Psoas muscle (tissue), 7 donors: ENCODE measurements at regions not wholly inside any gene's neighbourhood (a gene's known extent, or its start where the extent isn't known, plus 50 kb on each side); places are given as distances from the start of the nearest gene placed in this dataset.

Experiments
- ATAC-seq, 4 donors: fragments of 200-7000 bp; cut with Tn5 transposase; one replicate each; pipeline ENCODE4 v1.9.1; 2020; ENCODE audit warnings: moderate library complexity in 3 of 4, mild to moderate bottlenecking in 2 of 4
- DNase-seq, 2 donors: peaks; one replicate each; pipeline ENCODE4 v3.0.0-alpha.2; 2020
- H3K27ac ChIP-seq: fragments of 200-600 bp; one replicate; pipeline ENCODE4 v1.8.0; 2022
- H3K27me3 ChIP-seq, 3 donors: fragments of 200-600 bp in 1 of 3; one replicate each; pipeline versions ENCODE4 v1.6.1 to v1.8.0; 2013 to 2022; ENCODE audit warnings: low read length in 2 of 3, mild to moderate bottlenecking in 2 of 3, moderate library complexity in 1 of 3; ENCODE audit not compliant: insufficient read depth in 3 of 3
- H3K36me3 ChIP-seq, 2 donors: fragments of 200-600 bp in 1 of 2; one replicate each; pipeline versions ENCODE4 v1.6.1 to v1.8.0; 2013 to 2022; ENCODE audit warnings: low read depth in 1 of 2, mild to moderate bottlenecking in 1 of 2, moderate library complexity in 1 of 2; ENCODE audit not compliant: insufficient read depth in 1 of 2
- H3K4me1 ChIP-seq: fragments of 200-600 bp; one replicate; pipeline ENCODE4 v1.8.0; 2022
- H3K4me3 ChIP-seq: fragments of 200-600 bp; one replicate; pipeline ENCODE4 v1.8.0; 2022; ENCODE audit warnings: mild to moderate bottlenecking
- H3K9me3 ChIP-seq: fragments of 200-600 bp; one replicate; pipeline ENCODE4 v1.8.0; 2022
- WGBS, 3 donors: extraction: QIAGEN DNeasy Blood & Tissue Kit; methylation state at CpG; one replicate each; pipeline versions ENCODE4 v1.1.6 to v1.1.7; 2013; 5-methylcytosine and 5-hydroxymethylcytosine counted together
- intact Hi-C, 2 donors: fragments of 100-400 bp; cut with DNase I; formaldehyde crosslinking; loops; one replicate each; pipeline versions ENCODE4 v1.11.0 to v1.14.2; 2022
- TF ChIP-seq, protein P1 (sequence below): fragments of 200-600 bp; IDR thresholded peaks from one replicate; pipeline ENCODE4 v1.8.0; 2022; ENCODE audit warnings: antibody characterized with exemption
- donor health status: healthy with polysubstance abuse.
- donor health status: DM: no; HTN: no; CAD: no; lungs with moderate emphysema.
- donor health status: Bipolar disorder and iron deficiency.
- donor health status: healthy.
- donor health status: DM: yes; HTN: yes; CAD: no.
- donor health status: DM: no; HTN: no; CAD: no.
- donor health status: DM: yes; HTN: yes; CAD: no.

DNA sequence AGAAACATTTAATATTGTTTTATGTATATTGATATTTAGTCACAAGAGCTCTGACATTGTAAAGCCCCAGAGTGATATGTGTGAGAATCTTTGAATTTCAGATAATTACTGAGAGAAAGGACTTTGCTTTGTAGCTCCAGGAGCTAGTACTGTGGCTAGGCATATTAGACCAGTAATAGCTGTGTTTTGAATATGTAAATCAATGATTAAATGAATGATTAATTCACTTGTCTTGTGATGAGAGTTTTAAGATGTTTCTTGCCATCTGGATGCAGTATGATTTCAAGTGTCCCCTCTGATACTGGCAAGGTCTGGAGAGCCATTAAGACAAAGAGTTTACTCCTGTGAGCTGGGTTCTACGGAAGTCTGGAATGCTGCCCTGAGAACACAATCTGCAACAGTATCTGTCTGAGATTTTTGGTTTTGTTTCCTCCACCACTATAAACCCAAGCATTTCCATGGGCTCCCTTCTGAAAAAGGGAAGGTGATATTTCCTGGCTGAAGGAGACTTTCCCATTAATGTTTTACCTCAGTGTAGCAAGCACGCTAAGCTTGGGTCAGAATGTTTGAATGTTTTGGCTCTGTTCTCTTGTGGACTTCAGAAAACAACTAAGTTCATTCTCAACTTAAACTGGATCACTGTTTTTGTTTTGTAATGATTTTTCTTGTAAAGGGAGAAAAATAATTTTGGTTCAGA is 61.3 kb upstream of the BICC1 start:
- H3K27me3 ChIP-seq, result no peaks in the 10 kb centered on the region
- no peaks in the 10 kb centered on the region for H3K9me3 ChIP-seq
- no peaks in the 10 kb centered on the region for H3K36me3 ChIP-seq
- intact Hi-C loops, result no loop called here
- no peak overlapping the region for H3K4me3 ChIP-seq
- no peak for ATAC-seq
- no peaks in the 10 kb centered on the region for H3K4me1 ChIP-seq
- H3K27ac ChIP-seq, result no peak overlapping the region
- TF ChIP-seq, protein P1, sequence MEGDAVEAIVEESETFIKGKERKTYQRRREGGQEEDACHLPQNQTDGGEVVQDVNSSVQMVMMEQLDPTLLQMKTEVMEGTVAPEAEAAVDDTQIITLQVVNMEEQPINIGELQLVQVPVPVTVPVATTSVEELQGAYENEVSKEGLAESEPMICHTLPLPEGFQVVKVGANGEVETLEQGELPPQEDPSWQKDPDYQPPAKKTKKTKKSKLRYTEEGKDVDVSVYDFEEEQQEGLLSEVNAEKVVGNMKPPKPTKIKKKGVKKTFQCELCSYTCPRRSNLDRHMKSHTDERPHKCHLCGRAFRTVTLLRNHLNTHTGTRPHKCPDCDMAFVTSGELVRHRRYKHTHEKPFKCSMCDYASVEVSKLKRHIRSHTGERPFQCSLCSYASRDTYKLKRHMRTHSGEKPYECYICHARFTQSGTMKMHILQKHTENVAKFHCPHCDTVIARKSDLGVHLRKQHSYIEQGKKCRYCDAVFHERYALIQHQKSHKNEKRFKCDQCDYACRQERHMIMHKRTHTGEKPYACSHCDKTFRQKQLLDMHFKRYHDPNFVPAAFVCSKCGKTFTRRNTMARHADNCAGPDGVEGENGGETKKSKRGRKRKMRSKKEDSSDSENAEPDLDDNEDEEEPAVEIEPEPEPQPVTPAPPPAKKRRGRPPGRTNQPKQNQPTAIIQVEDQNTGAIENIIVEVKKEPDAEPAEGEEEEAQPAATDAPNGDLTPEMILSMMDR, result no peak
- 20 to 54% (median 26%) methylated on average over 2 of the region's 2 CpGs for WGBS, 3 donors
- no peak for DNase-seq

DNA sequence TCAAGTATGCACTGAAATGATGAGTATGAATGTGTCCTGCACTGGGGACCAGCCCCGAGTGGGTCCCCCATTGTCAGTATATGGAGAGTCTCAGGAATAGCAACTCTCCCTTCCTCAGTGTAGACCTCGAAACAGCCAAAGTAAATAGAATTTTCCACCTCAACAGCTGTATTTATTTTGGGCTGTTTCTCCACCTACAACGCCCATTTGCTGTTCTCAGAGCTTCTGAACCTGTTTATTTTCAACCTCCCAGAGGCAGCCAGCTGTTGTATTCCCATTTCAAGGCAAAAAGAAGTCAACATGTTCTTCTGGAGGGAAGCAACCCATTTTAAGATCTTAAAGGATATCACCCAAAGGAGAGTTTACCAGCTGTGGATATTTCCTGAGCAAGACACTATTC is 59.6 kb upstream of the BICC1 start:
- no peak overlapping the region for H3K4me3 ChIP-seq
- no peak overlapping the region for H3K27ac ChIP-seq
- TF ChIP-seq, protein P1, result no peak
- intact Hi-C loops, result no loop called here
- DNase-seq, result no peak
- no peaks in the 10 kb centered on the region for H3K4me1 ChIP-seq
- WGBS, 3 donors, result 49 to 59% (median 49%) methylated on average over 3 of the region's 3 CpGs
- H3K9me3 ChIP-seq, result no peaks in the 10 kb centered on the region
- no peaks in the 10 kb centered on the region for H3K27me3 ChIP-seq
- no peaks in the 10 kb centered on the region for H3K36me3 ChIP-seq
- ATAC-seq, result no peak

DNA sequence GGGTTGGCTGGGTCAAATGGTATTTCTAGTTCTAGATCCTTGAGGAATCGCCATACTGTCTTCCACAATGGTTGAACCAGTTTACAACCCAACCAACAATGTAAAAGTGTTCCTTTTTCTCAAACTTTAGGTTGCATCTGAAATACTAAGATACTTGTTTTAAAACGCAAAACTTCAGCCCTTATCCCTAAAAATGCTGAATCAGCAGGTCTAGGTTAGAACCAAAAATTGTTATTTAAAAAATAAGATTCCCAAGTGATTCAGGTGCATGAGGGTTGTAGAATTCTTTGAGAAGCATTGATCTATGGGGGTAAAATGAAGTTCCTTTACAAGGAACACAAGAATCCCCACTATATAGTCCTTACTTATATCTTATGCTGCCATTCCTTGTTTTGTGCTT is 56.5 kb upstream of the BICC1 start:
- Histone ChIP-seq H3K27me3 (no peaks in the 10 kb centered on the region), H3K9me3 (peaks cover 6% of the 10 kb centered on the region), H3K4me3 (no peak overlapping the region), H3K36me3 (no peaks in the 10 kb centered on the region), H3K27ac (no peak overlapping the region), H3K4me1 (no peaks in the 10 kb centered on the region)
- DNase-seq (no peak), ATAC-seq (no peak)
- TF ChIP-seq, protein P1, result no peak
- 91 to 95% (median 94%) methylated on average over 2 of the region's 2 CpGs for WGBS, 3 donors
- intact Hi-C loops, result no loop called here

DNA sequence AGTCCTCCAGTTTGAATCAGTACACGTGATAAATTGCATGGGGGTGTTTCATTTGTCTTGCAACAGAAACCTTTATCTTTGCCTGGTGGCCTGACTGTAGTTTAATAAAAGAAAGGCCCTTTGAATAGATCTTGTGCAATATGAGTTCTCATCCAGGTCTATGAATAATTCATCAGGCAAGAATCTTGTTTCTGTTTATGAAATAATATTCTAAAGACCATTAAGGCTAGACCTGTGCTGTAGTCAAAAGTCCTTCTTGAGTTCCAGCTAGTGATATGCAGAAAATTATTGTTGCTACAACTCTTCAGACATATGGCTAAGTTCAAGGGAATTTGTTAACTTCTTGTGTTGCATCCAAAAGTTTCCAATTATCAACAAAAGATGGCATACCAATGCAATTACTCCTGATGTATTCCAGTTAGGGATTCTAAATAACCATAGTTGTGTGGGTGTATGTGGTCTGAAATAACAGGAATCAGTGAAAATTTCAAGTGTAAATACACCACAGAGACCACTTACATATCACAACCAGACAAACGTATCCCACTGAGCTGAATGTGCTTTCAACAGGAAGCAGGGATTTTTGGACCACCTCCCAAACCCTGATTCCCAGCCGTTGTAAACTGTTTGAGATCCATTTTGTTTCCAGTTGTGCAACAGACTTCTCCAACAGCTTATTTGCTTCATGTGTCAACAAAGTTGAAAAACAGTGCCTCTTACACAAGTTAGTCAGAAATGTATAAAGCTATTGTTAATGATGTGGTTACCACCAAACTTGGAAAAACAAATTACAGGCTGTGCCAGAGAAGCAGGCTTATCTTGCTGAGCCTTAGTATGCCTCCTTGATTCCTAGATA is 54.7 kb upstream of the BICC1 start:
- Histone ChIP-seq H3K4me3 (no peak overlapping the region), H3K27me3 (no peaks in the 10 kb centered on the region), H3K36me3 (no peaks in the 10 kb centered on the region), H3K27ac (no peak overlapping the region), H3K4me1 (no peaks in the 10 kb centered on the region), H3K9me3 (peaks cover 6% of the 10 kb centered on the region)
- TF ChIP-seq, protein P1, result no peak
- DNase-seq, result peak in 1 of 2 donors; percentile 26
- ATAC-seq, result peak in 2 of 4 donors; percentile 25 to 33
- intact Hi-C loops, result no loop called here
- 16 to 27% (median 17%) methylated on average over 3 of the region's 3 CpGs for WGBS, 3 donors
